ENCODE measurements at regions not wholly inside any gene's neighbourhood (a gene's known extent, or its start where the extent isn't known, plus 50 kb on each side); places are given as distances from the start of the nearest gene placed in this dataset.
A peak's percentile ranks its signal among the peaks of the same experiment; 100 is the strongest.

- intact Hi-C loops (cut with DNase I) = no loop called here
- DNase-seq = no peak
Measured at GRCh38 chr9:12448246-12448645, 244.9 kb upstream of the TYRP1 start.

GRCh38 chr9:12457237-12457636 is 235.9 kb upstream of the TYRP1 start:
- intact Hi-C loops (cut with DNase I) = no loop called here
- no peak for DNase-seq

- intact Hi-C loops (cut with DNase I) = no loop called here
- DNase-seq = no peak
Measured at GRCh38 chr9:12461763-12462460, 231.3 kb upstream of the TYRP1 start.

GRCh38 chr9:12462861-12463260 is 230.3 kb upstream of the TYRP1 start:
- intact Hi-C loops (cut with DNase I) = no loop called here
- DNase-seq = no peak

GRCh38 chr9:12463641-12464040 is 229.5 kb upstream of the TYRP1 start:
- intact Hi-C loops (cut with DNase I) = no loop called here

GRCh38 chr9:12464400-12464799 is 228.8 kb upstream of the TYRP1 start:
- DNase-seq = no peak
- intact Hi-C loops (cut with DNase I) = no loop called here

More at GRCh38 chr9:12463641-12464040, 229.5 kb upstream of the TYRP1 start:
- DNase-seq = no peak

- no peak for DNase-seq
- intact Hi-C loops (cut with DNase I) = no loop called here
Measured at GRCh38 chr9:12464910-12465512, 228.2 kb upstream of the TYRP1 start.

GRCh38 chr9:12469084-12469483 is 224.1 kb upstream of the TYRP1 start:
- intact Hi-C loops (cut with DNase I) = no loop called here
- DNase-seq = no peak

GRCh38 chr9:12494411-12494810 is 198.8 kb upstream of the TYRP1 start:
- intact Hi-C loops (cut with DNase I) = no loop called here
- DNase-seq = no peak

GRCh38 chr9:12497790-12498189 is 195.4 kb upstream of the TYRP1 start:
- DNase-seq = no peak
- intact Hi-C loops (cut with DNase I) = no loop called here

GRCh38 chr9:12502520-12502919 is 190.7 kb upstream of the TYRP1 start:
- intact Hi-C loops (cut with DNase I) = no loop called here
- DNase-seq = peak in 1 of 10 donors; percentile 18

- DNase-seq = no peak
- intact Hi-C loops (cut with DNase I) = no loop called here
Measured at GRCh38 chr9:12503606-12504122, 189.5 kb upstream of the TYRP1 start.

GRCh38 chr9:12510551-12510950 is 182.6 kb upstream of the TYRP1 start:
- intact Hi-C loops (cut with DNase I) = no loop called here

GRCh38 chr9:12511726-12512125 is 181.5 kb upstream of the TYRP1 start:
- intact Hi-C loops (cut with DNase I) = no loop called here

More at GRCh38 chr9:12510551-12510950, 182.6 kb upstream of the TYRP1 start:
- DNase-seq = no peak

GRCh38 chr9:12516031-12516430 is 177.2 kb upstream of the TYRP1 start:
- no peak for DNase-seq
- intact Hi-C loops (cut with DNase I) = no loop called here

More at GRCh38 chr9:12511726-12512125, 181.5 kb upstream of the TYRP1 start:
- no peak for DNase-seq

- intact Hi-C loops (cut with DNase I) = no loop called here
- no peak for DNase-seq
Measured at GRCh38 chr9:12516573-12516972, 176.6 kb upstream of the TYRP1 start.

- intact Hi-C loops (cut with DNase I) = no loop called here
- DNase-seq = peak in 6 of 10 donors; percentile 4 to 77 (median 40)
Measured at GRCh38 chr9:12538842-12539579, 154.2 kb upstream of the TYRP1 start.

- intact Hi-C loops (cut with DNase I) = no loop called here
Measured at GRCh38 chr9:12539580-12539975, 153.6 kb upstream of the TYRP1 start.

GRCh38 chr9:12544700-12545099 is 148.5 kb upstream of the TYRP1 start:
- DNase-seq = no peak
- intact Hi-C loops (cut with DNase I) = no loop called here

More at GRCh38 chr9:12539580-12539975, 153.6 kb upstream of the TYRP1 start:
- no peak for DNase-seq

- no peak for DNase-seq
- intact Hi-C loops (cut with DNase I) = no loop called here
Measured at GRCh38 chr9:12554636-12555035, 138.5 kb upstream of the TYRP1 start.

- DNase-seq = no peak
- intact Hi-C loops (cut with DNase I) = no loop called here
Measured at GRCh38 chr9:12566404-12567090, 126.6 kb upstream of the TYRP1 start.
